ENCODE measurements at regions not wholly inside any gene's neighbourhood (a gene's known extent, or its start where the extent isn't known, plus 50 kb on each side); places are given as distances from the start of the nearest gene placed in this dataset.

DNA sequence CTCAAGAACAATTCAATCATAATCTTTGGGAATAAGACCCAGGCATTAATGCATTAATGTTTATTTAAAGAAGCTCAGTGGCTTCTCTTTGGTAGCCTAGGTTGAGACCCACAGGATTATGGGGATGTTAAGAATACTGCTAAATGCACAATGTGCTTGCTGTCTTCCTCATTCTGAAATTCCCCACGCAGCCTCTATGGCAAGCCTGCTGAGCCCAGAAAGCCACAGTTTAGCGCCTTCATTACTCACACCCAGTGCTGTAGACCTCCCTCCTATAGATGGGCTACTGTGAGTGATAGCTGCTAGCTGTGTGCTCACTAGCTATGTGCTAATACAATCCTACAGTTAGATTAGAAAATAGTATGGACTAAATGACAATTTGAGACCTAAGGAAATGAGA, 90.6 kb downstream of the TNFSF13B start:
- no peaks in the 10 kb centered on the region for H3K4me1 ChIP-seq (ENCODE audit: control insufficient read depth, insufficient read depth, low read length)
- H3K4me3 ChIP-seq (ENCODE audit: low read depth, low read length), result no peak overlapping the region
- no peaks in the 10 kb centered on the region for H3K27me3 ChIP-seq (ENCODE audit: control insufficient read depth, insufficient read depth, low read length)
- no peaks in the 10 kb centered on the region for H3K36me3 ChIP-seq (ENCODE audit: control insufficient read depth, insufficient read depth, low read length)
- H3K9ac ChIP-seq (ENCODE audit: low read depth, low read length), result no peak overlapping the region
- H3K9me3 ChIP-seq (ENCODE audit: control insufficient read depth, insufficient read depth, low read length), result no peaks in the 10 kb centered on the region

DNA sequence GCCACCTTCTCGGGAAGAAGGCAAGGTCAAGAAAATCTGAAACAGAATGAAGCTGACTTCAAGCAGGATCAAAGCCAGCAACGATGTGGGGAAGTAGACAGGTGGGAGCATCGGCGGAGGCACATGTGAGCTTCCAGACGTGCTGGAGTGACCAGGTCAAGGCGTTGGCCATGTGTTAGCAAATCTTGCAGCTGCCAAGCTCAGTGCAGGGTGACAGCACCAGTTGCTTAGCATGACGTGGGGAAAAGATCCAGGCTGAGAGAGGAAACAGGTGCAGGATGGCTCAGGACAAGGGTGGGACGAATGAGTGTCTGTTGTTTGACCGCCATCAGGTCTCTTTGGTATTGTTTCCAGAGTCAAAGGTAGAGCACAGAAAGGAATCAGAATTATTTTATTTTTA, 92.3 kb downstream of the TNFSF13B start:
- H3K36me3 ChIP-seq (ENCODE audit: control insufficient read depth, insufficient read depth, low read length), result no peaks in the 10 kb centered on the region
- no peak overlapping the region for H3K4me3 ChIP-seq (ENCODE audit: low read depth, low read length)
- H3K4me1 ChIP-seq (ENCODE audit: control insufficient read depth, insufficient read depth, low read length), result no peaks in the 10 kb centered on the region
- H3K27me3 ChIP-seq (ENCODE audit: control insufficient read depth, insufficient read depth, low read length), result no peaks in the 10 kb centered on the region
- H3K9me3 ChIP-seq (ENCODE audit: control insufficient read depth, insufficient read depth, low read length), result no peaks in the 10 kb centered on the region
- H3K9ac ChIP-seq (ENCODE audit: low read depth, low read length), result no peak overlapping the region

DNA sequence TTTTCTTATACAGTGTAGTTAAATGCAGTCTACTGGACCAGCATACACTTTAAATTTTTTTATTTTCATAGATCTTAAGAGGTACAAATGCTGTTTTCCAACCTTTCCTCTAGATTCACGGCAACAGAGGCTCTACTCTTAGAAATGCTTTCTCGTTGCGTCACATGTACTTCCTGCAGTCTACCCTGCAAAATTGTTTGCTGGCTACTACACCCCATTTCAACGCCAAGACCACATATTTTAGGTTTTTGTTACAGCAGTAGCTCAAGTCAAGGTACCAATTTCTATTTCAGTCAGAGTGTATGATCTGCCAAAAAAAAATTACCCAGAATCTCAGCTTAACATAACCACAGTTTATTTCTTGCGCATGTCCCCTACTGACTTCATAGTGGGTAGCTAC, 94.1 kb downstream of the TNFSF13B start:
- Histone ChIP-seq H3K4me3 (ENCODE audit: low read depth, low read length) (no peak overlapping the region), H3K36me3 (ENCODE audit: control insufficient read depth, insufficient read depth, low read length) (no peaks in the 10 kb centered on the region), H3K9me3 (ENCODE audit: control insufficient read depth, insufficient read depth, low read length) (no peaks in the 10 kb centered on the region), H3K9ac (ENCODE audit: low read depth, low read length) (no peak overlapping the region), H3K4me1 (ENCODE audit: control insufficient read depth, insufficient read depth, low read length) (no peaks in the 10 kb centered on the region), H3K27me3 (ENCODE audit: control insufficient read depth, insufficient read depth, low read length) (no peaks in the 10 kb centered on the region)

DNA sequence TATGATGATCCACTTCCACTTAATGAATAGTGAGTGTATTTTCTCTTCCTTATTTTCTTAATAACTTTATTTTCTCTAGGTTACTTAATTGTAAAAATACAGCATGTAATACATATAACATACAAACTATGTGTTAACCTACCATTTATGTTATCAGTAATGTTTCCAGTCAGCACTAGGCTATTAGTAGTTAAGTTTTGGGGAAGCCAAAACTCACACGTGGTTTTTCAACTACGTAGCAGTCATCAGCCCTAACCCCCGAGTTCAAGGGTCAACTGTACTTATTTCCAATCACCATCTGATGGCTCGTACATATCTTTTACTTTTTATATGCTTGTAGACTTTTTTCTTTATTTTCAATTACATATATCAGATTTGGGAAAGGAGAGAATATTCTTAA, 95.7 kb downstream of the TNFSF13B start:
- H3K9ac ChIP-seq (ENCODE audit: low read depth, low read length), result no peak overlapping the region
- H3K27me3 ChIP-seq (ENCODE audit: control insufficient read depth, insufficient read depth, low read length), result no peaks in the 10 kb centered on the region
- no peaks in the 10 kb centered on the region for H3K36me3 ChIP-seq (ENCODE audit: control insufficient read depth, insufficient read depth, low read length)
- H3K9me3 ChIP-seq (ENCODE audit: control insufficient read depth, insufficient read depth, low read length), result no peaks in the 10 kb centered on the region
- H3K4me1 ChIP-seq (ENCODE audit: control insufficient read depth, insufficient read depth, low read length), result no peaks in the 10 kb centered on the region
- no peak overlapping the region for H3K4me3 ChIP-seq (ENCODE audit: low read depth, low read length)

DNA sequence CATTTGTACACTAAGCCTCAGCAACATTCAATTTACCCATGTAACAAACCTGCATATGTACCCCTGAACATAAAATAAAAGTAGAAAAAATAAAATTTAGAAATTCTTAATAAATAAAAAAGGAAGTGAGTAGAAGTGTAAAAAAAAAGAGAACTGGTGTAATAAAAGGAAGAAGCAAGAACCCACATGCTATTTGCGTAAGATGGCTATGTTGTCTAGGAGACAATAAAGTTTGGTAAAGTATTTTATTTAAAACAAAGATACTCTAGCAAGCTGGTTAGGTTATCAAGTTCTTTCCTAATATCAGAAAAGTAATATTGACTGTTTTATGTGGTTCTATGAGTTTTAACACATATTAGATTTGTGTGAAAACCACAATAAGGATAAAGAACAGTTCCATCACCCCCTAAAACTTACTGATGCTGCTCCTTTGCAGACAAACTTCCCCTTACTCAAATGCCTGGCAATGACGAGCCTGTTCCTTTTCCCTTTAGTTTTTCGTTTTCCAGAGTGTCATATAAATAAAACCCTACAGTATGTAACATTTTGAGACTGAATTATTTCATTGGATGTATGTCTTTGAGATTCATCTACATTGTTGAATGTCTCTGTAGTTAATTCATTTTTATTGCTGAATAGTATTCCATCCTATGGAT, 98.9 kb downstream of the TNFSF13B start:
- H3K36me3 ChIP-seq (ENCODE audit: control insufficient read depth, insufficient read depth, low read length), result no peaks in the 10 kb centered on the region
- no peak overlapping the region for H3K4me3 ChIP-seq (ENCODE audit: low read depth, low read length)
- H3K9me3 ChIP-seq (ENCODE audit: control insufficient read depth, insufficient read depth, low read length), result no peaks in the 10 kb centered on the region
- no peaks in the 10 kb centered on the region for H3K27me3 ChIP-seq (ENCODE audit: control insufficient read depth, insufficient read depth, low read length)
- no peaks in the 10 kb centered on the region for H3K4me1 ChIP-seq (ENCODE audit: control insufficient read depth, insufficient read depth, low read length)
- no peak overlapping the region for H3K9ac ChIP-seq (ENCODE audit: low read depth, low read length)

DNA sequence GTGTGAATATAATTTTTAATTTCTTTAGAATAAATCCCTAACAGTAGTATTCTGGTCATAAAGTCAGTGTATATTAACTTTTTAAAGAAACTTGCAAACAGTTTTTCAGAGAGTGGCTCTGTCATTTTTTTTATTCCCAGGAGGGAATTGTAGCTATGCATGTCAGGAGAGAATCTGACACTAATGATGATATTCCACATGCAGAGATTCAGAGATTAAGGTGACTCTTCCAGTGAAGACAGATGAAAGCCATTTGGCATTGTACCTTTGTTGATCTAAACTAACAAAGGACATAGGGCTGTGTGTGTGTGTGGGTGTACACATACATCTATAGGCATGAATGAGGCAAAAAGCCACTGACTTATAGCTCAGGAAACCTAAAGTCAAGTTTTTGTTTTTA, 99.9 kb downstream of the TNFSF13B start:
- Histone ChIP-seq H3K36me3 (ENCODE audit: control insufficient read depth, insufficient read depth, low read length) (no peaks in the 10 kb centered on the region), H3K4me3 (ENCODE audit: low read depth, low read length) (no peak overlapping the region), H3K9me3 (ENCODE audit: control insufficient read depth, insufficient read depth, low read length) (no peaks in the 10 kb centered on the region), H3K4me1 (ENCODE audit: control insufficient read depth, insufficient read depth, low read length) (no peaks in the 10 kb centered on the region), H3K27me3 (ENCODE audit: control insufficient read depth, insufficient read depth, low read length) (no peaks in the 10 kb centered on the region), H3K9ac (ENCODE audit: low read depth, low read length) (no peak overlapping the region)

DNA sequence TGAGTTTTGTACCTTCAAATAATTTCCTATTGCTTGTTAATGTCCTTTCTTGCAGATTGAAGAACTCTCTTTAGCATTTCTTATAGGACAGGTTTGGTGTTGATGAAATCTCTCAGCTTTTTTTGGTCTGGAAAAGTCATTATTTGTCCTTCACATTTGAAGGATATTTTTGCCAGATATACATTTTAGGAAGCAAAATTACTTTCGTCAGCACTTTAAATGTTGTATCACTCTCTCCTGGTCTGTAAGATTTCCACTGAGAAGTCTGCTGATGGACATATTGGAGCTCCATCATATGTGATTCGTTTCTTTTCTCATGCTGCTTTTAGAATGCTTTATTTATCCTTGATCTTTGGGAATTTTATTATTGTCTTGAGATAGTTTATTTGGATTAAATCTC, 105.5 kb downstream of the TNFSF13B start:
- Histone ChIP-seq H3K36me3 (ENCODE audit: control insufficient read depth, insufficient read depth, low read length) (no peaks in the 10 kb centered on the region), H3K27me3 (ENCODE audit: control insufficient read depth, insufficient read depth, low read length) (no peaks in the 10 kb centered on the region), H3K9me3 (ENCODE audit: control insufficient read depth, insufficient read depth, low read length) (no peaks in the 10 kb centered on the region), H3K4me3 (ENCODE audit: low read depth, low read length) (no peak overlapping the region), H3K9ac (ENCODE audit: low read depth, low read length) (no peak overlapping the region), H3K4me1 (ENCODE audit: control insufficient read depth, insufficient read depth, low read length) (no peaks in the 10 kb centered on the region)

DNA sequence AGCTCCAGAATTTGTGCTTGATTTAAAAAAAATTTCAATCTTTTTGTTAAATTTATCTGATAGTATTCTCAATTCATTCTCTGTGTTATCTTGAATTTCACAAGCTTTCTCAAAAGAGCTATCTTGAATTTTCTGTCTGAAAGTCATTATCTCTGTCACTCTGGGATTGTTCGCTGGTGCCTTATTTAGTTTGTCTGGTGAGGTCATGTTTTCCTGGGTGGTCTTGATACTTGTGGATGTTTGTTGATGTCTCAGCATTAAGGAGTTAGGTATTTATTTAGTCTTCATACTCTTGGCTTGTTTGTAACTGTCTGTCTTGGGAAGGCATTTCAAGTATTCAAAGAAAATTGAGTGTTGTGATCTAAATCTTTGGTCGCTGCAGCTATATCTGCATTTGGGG, 106.3 kb downstream of the TNFSF13B start:
- Histone ChIP-seq H3K27me3 (ENCODE audit: control insufficient read depth, insufficient read depth, low read length) (no peaks in the 10 kb centered on the region), H3K36me3 (ENCODE audit: control insufficient read depth, insufficient read depth, low read length) (no peaks in the 10 kb centered on the region), H3K9me3 (ENCODE audit: control insufficient read depth, insufficient read depth, low read length) (no peaks in the 10 kb centered on the region), H3K4me1 (ENCODE audit: control insufficient read depth, insufficient read depth, low read length) (no peaks in the 10 kb centered on the region), H3K4me3 (ENCODE audit: low read depth, low read length) (no peak overlapping the region), H3K9ac (ENCODE audit: low read depth, low read length) (no peak overlapping the region)

DNA sequence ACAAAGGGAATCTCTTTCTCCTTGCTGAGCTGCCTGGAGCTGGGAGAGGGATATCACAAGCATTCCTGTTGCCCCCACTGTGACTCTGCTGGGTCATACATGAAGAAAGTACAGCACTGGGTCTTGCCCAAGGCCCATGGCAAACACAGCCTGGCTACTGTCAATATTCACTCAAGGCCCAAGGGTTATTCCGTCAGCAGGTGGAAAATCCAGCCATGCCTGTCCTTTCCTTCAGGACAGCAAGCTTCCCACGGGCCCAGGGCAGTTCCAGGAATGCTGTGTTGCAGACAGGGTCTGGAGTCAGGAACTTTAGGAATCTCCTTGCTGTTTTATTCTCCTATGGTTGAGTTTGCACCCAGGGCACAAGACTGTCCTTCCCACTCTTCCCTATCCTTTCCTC, 106.8 kb downstream of the TNFSF13B start:
- H3K4me3 ChIP-seq (ENCODE audit: low read depth, low read length), result no peak overlapping the region
- no peak overlapping the region for H3K9ac ChIP-seq (ENCODE audit: low read depth, low read length)
- no peaks in the 10 kb centered on the region for H3K9me3 ChIP-seq (ENCODE audit: control insufficient read depth, insufficient read depth, low read length)
- H3K4me1 ChIP-seq (ENCODE audit: control insufficient read depth, insufficient read depth, low read length), result no peaks in the 10 kb centered on the region
- H3K27me3 ChIP-seq (ENCODE audit: control insufficient read depth, insufficient read depth, low read length), result no peaks in the 10 kb centered on the region
- no peaks in the 10 kb centered on the region for H3K36me3 ChIP-seq (ENCODE audit: control insufficient read depth, insufficient read depth, low read length)

DNA sequence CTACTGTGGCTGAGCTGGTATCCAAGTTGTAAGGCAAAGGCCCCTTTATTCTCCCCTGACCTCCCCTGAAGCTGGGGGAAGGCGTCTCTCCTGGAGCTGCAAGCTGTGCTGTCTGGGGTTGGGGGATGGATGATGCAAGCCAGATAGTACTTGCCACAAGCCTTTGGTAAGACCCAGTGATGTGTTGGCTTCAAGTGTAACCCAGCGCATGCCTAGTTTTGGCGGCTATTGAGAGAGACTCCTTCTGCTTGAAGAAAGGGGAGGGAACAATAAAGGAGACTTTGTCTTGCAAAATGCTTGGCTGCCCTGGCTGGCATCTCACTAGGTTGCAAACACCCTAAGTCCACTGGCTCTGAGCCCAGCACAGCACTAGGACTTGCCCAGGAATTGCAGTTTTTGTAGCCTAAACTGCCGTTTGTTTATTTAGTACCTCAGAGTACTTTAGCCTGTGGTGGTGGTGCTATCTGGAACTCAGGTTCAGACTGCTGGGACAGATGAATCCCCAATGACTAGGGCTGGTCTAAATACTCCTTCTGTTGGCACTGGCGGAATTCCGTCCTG, 108.2 kb downstream of the TNFSF13B start:
- H3K9me3 ChIP-seq (ENCODE audit: control insufficient read depth, insufficient read depth, low read length), result no peaks in the 10 kb centered on the region
- H3K36me3 ChIP-seq (ENCODE audit: control insufficient read depth, insufficient read depth, low read length), result no peaks in the 10 kb centered on the region
- no peaks in the 10 kb centered on the region for H3K4me1 ChIP-seq (ENCODE audit: control insufficient read depth, insufficient read depth, low read length)
- H3K27me3 ChIP-seq (ENCODE audit: control insufficient read depth, insufficient read depth, low read length), result no peaks in the 10 kb centered on the region
- H3K4me3 ChIP-seq (ENCODE audit: low read depth, low read length), result no peak overlapping the region
- H3K9ac ChIP-seq (ENCODE audit: low read depth, low read length), result no peak overlapping the region

DNA sequence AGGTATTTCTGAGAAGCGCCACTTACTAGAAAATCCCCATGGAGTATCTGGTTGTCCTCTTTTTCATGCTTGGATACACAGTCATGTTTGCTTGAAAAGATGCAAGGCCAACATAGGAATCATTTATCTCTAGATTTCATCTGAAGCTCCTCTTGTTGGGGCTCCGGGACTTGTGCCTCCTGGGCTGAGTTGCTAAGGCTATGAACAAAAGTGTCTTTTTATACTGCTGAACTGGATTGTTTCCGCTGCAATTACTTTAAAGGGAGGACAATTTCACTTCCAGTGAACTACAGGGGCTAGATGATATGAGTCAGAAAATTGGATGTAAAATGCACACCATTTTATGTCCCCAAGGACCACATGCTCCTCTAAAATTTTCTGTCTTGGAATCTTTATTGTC, 114.1 kb downstream of the TNFSF13B start:
- H3K4me3 ChIP-seq (ENCODE audit: low read depth, low read length), result no peak overlapping the region
- H3K36me3 ChIP-seq (ENCODE audit: control insufficient read depth, insufficient read depth, low read length), result no peaks in the 10 kb centered on the region
- no peaks in the 10 kb centered on the region for H3K4me1 ChIP-seq (ENCODE audit: control insufficient read depth, insufficient read depth, low read length)
- no peaks in the 10 kb centered on the region for H3K9me3 ChIP-seq (ENCODE audit: control insufficient read depth, insufficient read depth, low read length)
- no peak overlapping the region for H3K9ac ChIP-seq (ENCODE audit: low read depth, low read length)
- no peaks in the 10 kb centered on the region for H3K27me3 ChIP-seq (ENCODE audit: control insufficient read depth, insufficient read depth, low read length)

DNA sequence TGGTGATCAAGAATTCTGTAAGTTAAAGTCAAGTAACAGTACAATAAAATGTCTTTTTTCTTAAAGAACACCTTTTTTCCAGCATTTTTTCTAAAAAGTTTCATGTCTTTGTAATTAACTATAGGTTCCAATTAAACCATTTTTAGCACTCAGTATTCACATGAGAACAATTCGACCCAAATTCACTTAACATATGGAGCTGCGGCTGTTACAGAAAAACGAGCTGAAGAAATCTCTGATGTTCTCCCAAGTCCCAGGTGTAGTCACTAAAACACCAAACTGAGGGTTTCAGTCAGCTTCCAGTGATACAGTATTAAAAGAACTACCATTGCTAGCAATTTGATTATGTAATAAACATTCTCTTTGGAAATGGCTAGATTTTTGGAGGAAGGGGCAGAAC, 117.6 kb downstream of the TNFSF13B start:
- Histone ChIP-seq H3K27me3 (ENCODE audit: control insufficient read depth, insufficient read depth, low read length) (no peaks in the 10 kb centered on the region), H3K4me3 (ENCODE audit: low read depth, low read length) (no peak overlapping the region), H3K9ac (ENCODE audit: low read depth, low read length) (no peak overlapping the region), H3K4me1 (ENCODE audit: control insufficient read depth, insufficient read depth, low read length) (no peaks in the 10 kb centered on the region), H3K36me3 (ENCODE audit: control insufficient read depth, insufficient read depth, low read length) (no peaks in the 10 kb centered on the region), H3K9me3 (ENCODE audit: control insufficient read depth, insufficient read depth, low read length) (no peaks in the 10 kb centered on the region)

Data from iPS-15b (cell line).